Small intestine (tissue), 7 donors: ENCODE measurements at regions not wholly inside any gene's neighbourhood (a gene's known extent, or its start where the extent isn't known, plus 50 kb on each side); places are given as distances from the start of the nearest gene placed in this dataset.
"Not testable (repeated sequence)": the region's sequence is repeated elsewhere in the genome, so short reads cannot be mapped to it uniquely, and the experiment has no call there.

ENCODE experiments used
- DNase-seq, 2 donors: peaks; one replicate each; pipeline versions ENCODE4 v3.0.0 to v3.0.0-alpha.2; 2013
- FAIRE-seq: peaks from 2 replicates; lab custom pipeline; 2012; peaks lifted over from hg19 to GRCh38; lab: Jason Lieb, UNC
- H3K27ac ChIP-seq, 3 donors: one replicate each; pipeline ENCODE4 v1.5.1; 2013; ENCODE audit warnings: low read length in 2 of 3, mild to moderate bottlenecking in 2 of 3, control low read depth in 1 of 3, inconsistent platforms in 1 of 3, low read depth in 1 of 3, moderate library complexity in 1 of 3
- H3K27me3 ChIP-seq, 3 donors: one replicate each; pipeline ENCODE4 v1.6.1; 2013; ENCODE audit warnings: low read length in 3 of 3, inconsistent platforms in 1 of 3; ENCODE audit not compliant: control insufficient read depth in 3 of 3, insufficient read depth in 3 of 3
- H3K36me3 ChIP-seq, 3 donors: one replicate each; pipeline ENCODE4 v1.6.1; 2013; ENCODE audit warnings: low read length in 3 of 3, inconsistent platforms in 1 of 3, low read depth in 1 of 3, mild to moderate bottlenecking in 1 of 3, moderate library complexity in 1 of 3; ENCODE audit not compliant: control insufficient read depth in 3 of 3, insufficient read depth in 2 of 3
- H3K4me1 ChIP-seq, 3 donors: one replicate each; pipeline ENCODE4 v1.6.1; 2013; ENCODE audit warnings: low read length in 2 of 3, inconsistent platforms in 1 of 3, low read depth in 1 of 3, mild to moderate bottlenecking in 1 of 3, moderate library complexity in 1 of 3; ENCODE audit not compliant: control insufficient read depth in 3 of 3, insufficient read depth in 2 of 3
- H3K4me3 ChIP-seq, 3 donors: one replicate each; pipeline ENCODE4 v1.5.1; 2013; ENCODE audit warnings: low read length in 3 of 3, control low read depth in 1 of 3, inconsistent platforms in 1 of 3, low read depth in 1 of 3, mild to moderate bottlenecking in 1 of 3, moderate library complexity in 1 of 3
- H3K9me3 ChIP-seq, 2 donors: one replicate each; pipeline ENCODE4 v1.6.1; 2013; ENCODE audit warnings: low read depth in 1 of 2, low read length in 1 of 2; ENCODE audit not compliant: control insufficient read depth in 2 of 2, insufficient read depth in 1 of 2
- WGBS, 3 donors: extraction: QIAGEN DNeasy Blood & Tissue Kit; methylation state at CpG; one replicate each; pipeline ENCODE4 v1.1.7; 2013; 5-methylcytosine and 5-hydroxymethylcytosine counted together
- donor health status: healthy with polysubstance abuse.
- donor health status: control.
- donor health status: control.
- donor health status: Bipolar disorder and iron deficiency.
- donor health status: healthy.

GRCh38 chr7:46054272-46054671, 133.2 kb upstream of the IGFBP3 start:
- H3K36me3 ChIP-seq = no peaks in the 10 kb centered on the region
- no peaks in the 10 kb centered on the region for H3K9me3 ChIP-seq
- FAIRE-seq (no peak), DNase-seq (peak in 1 of 2 donors; percentile 2)
- peak overlapping the region in 1 of 3 donors; percentile 14 for H3K27ac ChIP-seq
- H3K27me3 ChIP-seq = no peaks in the 10 kb centered on the region
- 53 to 59% (median 53%) methylated on average over 2 of the region's 2 CpGs for WGBS, 3 donors
- H3K4me3 ChIP-seq = no peak overlapping the region
- H3K4me1 ChIP-seq = no peaks in the 10 kb centered on the region

- H3K9me3 ChIP-seq = no peaks in the 10 kb centered on the region
- H3K27me3 ChIP-seq = no peaks in the 10 kb centered on the region
- H3K27ac ChIP-seq = no peak overlapping the region
- WGBS, 3 donors = 77 to 81% (median 80%) methylated on average over 9 of the region's 9 CpGs
- no peaks in the 10 kb centered on the region for H3K36me3 ChIP-seq
- FAIRE-seq = no peak
- H3K4me1 ChIP-seq = no peaks in the 10 kb centered on the region
- DNase-seq = no peak
- no peak overlapping the region for H3K4me3 ChIP-seq
These were observed 126.5 kb upstream of the IGFBP3 start for GRCh38 chr7:46047581-46047980.

GRCh38 chr7:46043338-46043737, 122.3 kb upstream of the IGFBP3 start:
- not testable (repeated sequence) for H3K27ac ChIP-seq, H3K9me3 ChIP-seq, H3K27me3 ChIP-seq, H3K4me1 ChIP-seq, DNase-seq, H3K36me3 ChIP-seq, FAIRE-seq, H3K4me3 ChIP-seq
- WGBS, 3 donors = 79 to 85% (median 82%) methylated on average over 6 of the region's 6 CpGs

GRCh38 chr7:46039813-46040212, 118.7 kb upstream of the IGFBP3 start:
- DNase-seq, H3K4me3 ChIP-seq, H3K4me1 ChIP-seq, H3K27ac ChIP-seq, H3K36me3 ChIP-seq, H3K27me3 ChIP-seq, H3K9me3 ChIP-seq, FAIRE-seq: not testable (repeated sequence)
- WGBS, 3 donors = 58 to 100% (median 82%) methylated on average over 1 of the region's 1 CpG

- no peaks in the 10 kb centered on the region for H3K4me1 ChIP-seq
- H3K27me3 ChIP-seq = peaks cover 0 to 2% (median 0%) of the 10 kb centered on the region in 3 donors
- H3K27ac ChIP-seq = no peak overlapping the region
- FAIRE-seq (no peak), DNase-seq (no peak)
- no peaks in the 10 kb centered on the region for H3K9me3 ChIP-seq
- H3K4me3 ChIP-seq = no peak overlapping the region
- 88 to 91% (median 91%) methylated on average over 1 of the region's 1 CpG for WGBS, 3 donors
- H3K36me3 ChIP-seq = no peaks in the 10 kb centered on the region
These were observed 114.1 kb upstream of the IGFBP3 start for GRCh38 chr7:46035166-46035565.

- FAIRE-seq = no peak
- Histone ChIP-seq H3K27me3 (peaks cover 0 to 2% (median 0%) of the 10 kb centered on the region in 3 donors), H3K4me3 (no peak overlapping the region), H3K9me3 (no peaks in the 10 kb centered on the region), H3K27ac (no peak overlapping the region), H3K36me3 (no peaks in the 10 kb centered on the region), H3K4me1 (no peaks in the 10 kb centered on the region)
- no peak for DNase-seq
- 65 to 75% (median 71%) methylated on average over 5 of the region's 5 CpGs for WGBS, 3 donors
These were observed 113.1 kb upstream of the IGFBP3 start for GRCh38 chr7:46034056-46034768.

- no peak for FAIRE-seq
- no peaks in the 10 kb centered on the region for H3K9me3 ChIP-seq
- DNase-seq = no peak
- no peaks in the 10 kb centered on the region for H3K36me3 ChIP-seq
- no peak overlapping the region for H3K4me3 ChIP-seq
- H3K27me3 ChIP-seq = peaks cover 0 to 2% (median 0%) of the 10 kb centered on the region in 3 donors
- WGBS, 3 donors = 92 to 94% (median 93%) methylated on average over 6 of the region's 6 CpGs
- no peaks in the 10 kb centered on the region for H3K4me1 ChIP-seq
- H3K27ac ChIP-seq = no peak overlapping the region
These were observed 112.5 kb upstream of the IGFBP3 start for GRCh38 chr7:46033592-46033991.

- no peaks in the 10 kb centered on the region for H3K36me3 ChIP-seq
- H3K4me3 ChIP-seq = no peak overlapping the region
- no peaks in the 10 kb centered on the region for H3K4me1 ChIP-seq
- WGBS, 3 donors = 84 to 100% (median 94%) methylated on average over 2 of the region's 2 CpGs
- DNase-seq (no peak), FAIRE-seq (no peak)
- no peak overlapping the region for H3K27ac ChIP-seq
- no peaks in the 10 kb centered on the region for H3K9me3 ChIP-seq
- H3K27me3 ChIP-seq = peaks cover 0 to 2% (median 0%) of the 10 kb centered on the region in 3 donors
These were observed 111.9 kb upstream of the IGFBP3 start for GRCh38 chr7:46032942-46033341.

- DNase-seq (no peak), FAIRE-seq (no peak)
- Histone ChIP-seq H3K36me3 (no peaks in the 10 kb centered on the region), H3K9me3 (no peaks in the 10 kb centered on the region), H3K4me1 (no peaks in the 10 kb centered on the region), H3K27ac (no peak overlapping the region), H3K4me3 (no peak overlapping the region), H3K27me3 (peaks cover 0 to 2% (median 0%) of the 10 kb centered on the region in 3 donors)
- 69 to 78% (median 74%) methylated on average over 6 of the region's 6 CpGs for WGBS, 3 donors
These were observed 111.3 kb upstream of the IGFBP3 start for GRCh38 chr7:46032353-46032752.
